Anterior cingulate cortex (tissue), 58 donors: ENCODE measurements at regions not wholly inside any gene's neighbourhood (a gene's known extent, or its start where the extent isn't known, plus 50 kb on each side); places are given as distances from the start of the nearest gene placed in this dataset.
"Not testable (repeated sequence)": the region's sequence is repeated elsewhere in the genome, so short reads cannot be mapped to it uniquely, and the experiment has no call there.

Experiments used
- DNase-seq, 58 donors: peaks; one replicate each; lab custom pipeline; 2025; lab: John Stamatoyannopoulos, UW

DNA sequence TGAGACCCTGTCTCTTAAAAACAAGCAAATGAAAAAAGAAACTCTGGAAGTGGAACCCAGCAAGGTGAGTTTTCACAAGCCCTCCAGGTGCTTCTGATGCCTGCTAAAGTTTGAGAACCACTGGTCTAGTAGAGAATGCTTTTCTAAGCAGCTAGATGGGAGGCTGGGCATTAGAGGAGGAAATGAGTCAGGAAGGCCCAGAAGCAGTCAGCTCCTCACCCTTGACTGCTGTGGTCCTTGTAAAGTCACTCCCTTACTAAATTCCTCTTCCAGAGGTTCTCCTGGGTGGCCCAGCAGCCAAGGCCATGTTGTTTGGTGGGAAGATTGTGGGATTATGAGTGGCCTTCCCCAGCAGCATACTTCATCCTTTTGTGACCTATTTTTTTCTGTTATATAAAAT lies 52.0 kb upstream of the FYN start:
- DNase-seq = no peak

- no peak for DNase-seq
Observed at GRCh38 chr6:111926731-111927302, 53.6 kb upstream of the FYN start.

GRCh38 chr6:111927321-111927720 lies 54.1 kb upstream of the FYN start:
- no peak for DNase-seq

GRCh38 chr6:111928139-111928538 lies 54.9 kb upstream of the FYN start:
- DNase-seq = no peak

DNA sequence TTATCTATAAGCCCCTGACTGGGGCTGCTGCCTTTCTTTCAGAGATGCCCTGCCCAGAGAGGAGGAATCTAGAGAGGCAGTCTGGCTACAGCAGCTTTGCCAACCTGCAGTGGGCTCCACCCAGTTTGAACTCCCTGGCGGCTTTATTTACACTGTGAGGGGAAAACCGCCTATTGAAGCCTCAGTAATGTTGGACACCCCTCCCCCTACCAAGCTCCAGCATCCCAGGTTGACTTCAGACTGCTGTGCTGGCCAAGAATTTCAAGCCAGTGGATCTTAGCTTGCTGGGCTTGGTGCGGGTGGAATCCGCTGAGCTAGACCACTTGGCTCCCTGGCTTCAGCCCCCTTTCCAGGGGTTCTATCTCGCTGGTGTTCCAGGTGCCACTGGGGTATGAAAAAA lies 61.4 kb upstream of the FYN start:
- DNase-seq = not testable (repeated sequence)

- no peak for DNase-seq
Observed at GRCh38 chr6:111936718-111937117, 63.5 kb upstream of the FYN start.

GRCh38 chr6:111938710-111939109 lies 65.5 kb upstream of the FYN start:
- no peak for DNase-seq

DNA sequence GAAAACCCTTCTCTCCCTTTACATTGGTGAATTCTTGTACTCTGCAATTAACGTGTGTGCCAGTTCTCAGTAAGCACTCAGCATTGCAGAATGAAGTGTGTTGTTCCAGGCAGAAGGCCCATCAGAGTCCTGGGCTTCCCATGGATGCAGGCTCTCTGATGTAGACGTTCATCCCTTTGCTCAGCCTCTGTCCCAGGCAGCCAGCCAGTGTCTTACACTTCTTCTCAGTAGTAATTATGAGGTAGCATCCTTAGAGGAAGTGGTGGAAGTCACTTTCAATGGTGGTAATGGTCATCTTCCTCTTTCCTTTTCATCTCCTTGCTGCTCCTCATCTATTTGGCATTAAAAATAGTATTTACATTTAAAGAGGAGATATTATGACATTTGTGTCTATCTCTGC lies 66.7 kb upstream of the FYN start:
- no peak for DNase-seq

DNA sequence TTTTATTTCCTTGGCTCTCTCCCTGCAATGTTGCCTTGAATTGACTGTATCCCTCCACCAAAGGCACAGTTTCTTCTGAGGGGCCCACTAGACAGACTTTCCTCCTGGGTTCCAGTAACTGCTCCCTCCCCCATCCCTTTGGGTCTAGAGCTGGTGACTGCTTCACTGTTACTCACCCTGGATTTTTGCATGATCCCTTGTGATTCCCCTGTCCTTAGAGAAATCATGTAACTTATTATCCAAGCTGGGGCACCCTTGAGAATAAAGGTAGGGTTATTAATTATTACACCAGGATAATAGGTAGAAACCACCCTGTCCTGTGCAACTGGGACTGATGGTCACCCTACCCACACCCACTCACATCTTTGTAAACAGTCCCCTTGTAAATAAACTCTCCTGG lies 67.5 kb upstream of the FYN start:
- DNase-seq = no peak

DNA sequence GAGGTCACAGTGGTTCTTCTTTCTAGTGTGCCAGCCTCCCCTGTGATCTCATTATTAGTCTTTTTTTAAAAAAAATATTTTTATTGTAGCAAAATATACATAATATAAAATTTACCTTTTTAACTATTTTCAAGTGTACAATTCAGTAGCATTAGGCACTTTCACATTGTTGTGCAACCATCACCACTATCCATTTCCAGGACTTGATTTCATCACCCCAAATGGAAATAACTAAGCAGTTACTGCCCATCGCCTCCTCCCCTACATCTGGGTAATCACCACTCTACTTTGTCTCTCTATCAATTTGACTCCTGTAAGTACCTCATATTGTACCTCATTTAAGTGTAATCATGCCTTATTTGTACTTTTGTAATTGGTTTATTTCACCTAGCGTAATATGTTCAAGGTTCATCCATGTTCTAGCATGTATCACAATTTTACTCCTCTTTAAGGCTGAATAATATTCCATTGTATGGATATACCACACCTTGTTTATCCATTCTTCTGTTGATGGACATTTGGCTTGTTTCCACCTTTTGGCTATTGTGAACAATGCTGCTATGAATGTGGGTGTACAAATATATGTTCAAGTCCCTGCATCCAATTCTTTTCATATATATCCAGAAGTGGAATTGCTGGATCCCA lies 68.6 kb upstream of the FYN start:
- DNase-seq = no peak

GRCh38 chr6:111942561-111942960 lies 69.3 kb upstream of the FYN start:
- DNase-seq = no peak

DNA sequence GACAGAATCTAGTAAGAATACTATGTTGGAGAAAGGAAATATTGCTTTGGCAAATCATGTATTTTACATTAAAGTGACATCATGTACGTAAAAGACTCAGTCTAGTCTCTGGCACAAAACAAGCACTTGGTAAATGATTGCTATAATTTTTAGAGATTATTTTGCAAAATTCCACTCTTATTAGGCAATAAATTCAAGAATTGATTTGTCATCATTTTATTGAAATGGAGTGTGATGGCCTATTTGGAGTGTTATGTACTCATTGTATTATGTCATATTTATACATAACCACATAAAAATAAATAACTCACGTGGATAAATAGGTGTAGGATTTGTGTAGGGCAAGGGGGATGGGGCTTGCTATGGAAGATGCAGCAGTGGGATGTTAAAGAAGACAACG lies 70.0 kb upstream of the FYN start:
- DNase-seq = no peak

DNA sequence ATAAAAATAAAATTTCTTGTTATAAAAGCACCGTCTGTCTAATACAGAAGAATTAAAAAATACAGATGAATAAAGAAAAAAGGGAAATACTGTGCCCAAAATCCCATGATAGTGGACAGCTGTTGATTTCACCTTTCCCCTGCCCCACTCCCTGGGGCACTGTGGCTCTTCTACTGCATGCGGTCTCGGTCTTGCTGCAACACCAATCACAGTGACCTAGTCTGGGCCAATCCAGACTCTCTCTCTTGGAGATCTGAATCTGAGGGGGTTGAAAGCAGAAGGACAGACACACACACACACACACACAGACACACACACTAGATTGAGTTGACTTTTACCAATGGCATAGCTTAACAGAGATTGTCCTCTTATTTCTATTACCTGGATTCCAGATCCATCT lies 70.5 kb upstream of the FYN start:
- no peak for DNase-seq

GRCh38 chr6:111944541-111944940 lies 71.3 kb upstream of the FYN start:
- no peak for DNase-seq

DNA sequence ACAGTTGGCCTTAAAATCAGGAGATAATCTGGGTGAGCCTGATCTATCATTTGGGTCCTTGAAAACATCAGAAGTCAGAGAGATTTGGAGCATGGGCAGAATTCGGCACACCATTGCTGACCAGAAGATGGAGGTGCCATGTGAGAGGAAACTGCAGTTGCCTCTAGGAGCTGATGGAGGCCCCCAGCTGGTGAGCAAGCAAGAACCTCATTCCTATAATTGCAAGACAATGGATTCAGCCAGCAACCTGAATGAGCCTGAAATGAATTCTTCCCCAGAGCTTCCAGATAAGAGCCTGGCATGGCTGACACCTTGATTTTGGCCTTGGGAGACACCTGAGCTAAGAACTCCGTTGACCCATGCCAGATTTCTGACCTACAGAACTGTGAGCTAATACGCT lies 76.3 kb upstream of the FYN start:
- DNase-seq = no peak

GRCh38 chr6:111949984-111950383 lies 76.7 kb upstream of the FYN start:
- DNase-seq = not testable (repeated sequence)

- DNase-seq = peak in 2 of 58 donors; percentile 2 to 6
Observed at GRCh38 chr6:111950661-111951496, 77.6 kb upstream of the FYN start.

GRCh38 chr6:111951497-111952085 lies 78.3 kb upstream of the FYN start:
- DNase-seq = no peak

GRCh38 chr6:111952274-111952673 lies 79.0 kb upstream of the FYN start:
- no peak for DNase-seq

GRCh38 chr6:111952821-111953540 lies 79.7 kb upstream of the FYN start:
- no peak for DNase-seq

DNA sequence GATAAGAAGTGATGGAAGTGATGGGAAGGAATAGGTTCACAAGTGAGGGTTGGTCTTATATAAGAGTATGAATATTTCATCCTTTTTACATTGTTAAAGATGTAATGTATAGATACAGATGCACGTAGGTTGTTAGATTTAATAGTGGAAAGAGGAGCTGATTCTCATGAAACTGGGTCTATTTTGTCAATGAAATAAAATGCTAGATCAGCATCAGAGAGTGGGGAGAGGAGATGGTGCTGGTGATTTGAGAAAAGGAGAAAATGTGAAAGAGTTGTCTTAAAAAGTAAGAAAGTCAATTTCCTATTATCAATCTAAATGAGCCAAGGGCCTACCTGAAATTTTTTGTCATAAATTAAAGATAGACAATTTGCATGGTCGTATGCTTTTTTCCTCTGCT lies 82.8 kb upstream of the FYN start:
- no peak for DNase-seq
